HG02759 (cell line): ENCODE measurements at regions not wholly inside any gene's neighbourhood (a gene's known extent, or its start where the extent isn't known, plus 50 kb on each side); places are given as distances from the start of the nearest gene placed in this dataset.

Source experiments
- ATAC-seq: cut with Tn5 transposase; IDR thresholded peaks from one replicate; pipeline ENCODE4 v1.9.1; 2021; ENCODE audit warnings: mild to moderate bottlenecking, moderate library complexity; ENCODE audit not compliant: unreplicated experiment

- ATAC-seq = no peak
These were observed 387.9 kb upstream of the ANO3 start for GRCh38 chr11:25943777-25944661.

DNA sequence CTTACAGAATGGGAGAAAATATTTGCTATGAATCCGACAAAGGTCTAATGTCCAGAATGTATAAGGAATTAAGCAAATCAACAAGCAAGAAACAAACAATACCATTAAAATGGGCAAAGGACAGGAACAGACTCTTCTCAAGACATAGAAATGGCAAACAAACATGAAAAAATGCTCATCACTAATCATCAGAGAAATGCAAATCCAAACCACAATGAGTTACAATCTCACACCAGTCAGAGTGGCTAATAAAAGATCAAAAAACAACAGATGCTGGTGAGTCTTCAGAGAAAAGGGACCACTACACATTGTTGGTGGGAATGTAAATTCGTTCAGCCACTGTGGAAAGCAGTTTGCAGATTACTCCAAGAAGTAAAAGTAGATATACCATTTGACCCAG is 382.0 kb upstream of the ANO3 start:
- ATAC-seq = no peak

GRCh38 chr11:25953006-25953405 is 378.9 kb upstream of the ANO3 start:
- no peak for ATAC-seq

GRCh38 chr11:25958045-25958444 is 373.9 kb upstream of the ANO3 start:
- no peak for ATAC-seq

- no peak for ATAC-seq
These were observed 370.4 kb upstream of the ANO3 start for GRCh38 chr11:25961539-25961938.

GRCh38 chr11:25970726-25971508 is 361.0 kb upstream of the ANO3 start:
- ATAC-seq = no peak

GRCh38 chr11:25980091-25980490 is 351.8 kb upstream of the ANO3 start:
- ATAC-seq = no peak

DNA sequence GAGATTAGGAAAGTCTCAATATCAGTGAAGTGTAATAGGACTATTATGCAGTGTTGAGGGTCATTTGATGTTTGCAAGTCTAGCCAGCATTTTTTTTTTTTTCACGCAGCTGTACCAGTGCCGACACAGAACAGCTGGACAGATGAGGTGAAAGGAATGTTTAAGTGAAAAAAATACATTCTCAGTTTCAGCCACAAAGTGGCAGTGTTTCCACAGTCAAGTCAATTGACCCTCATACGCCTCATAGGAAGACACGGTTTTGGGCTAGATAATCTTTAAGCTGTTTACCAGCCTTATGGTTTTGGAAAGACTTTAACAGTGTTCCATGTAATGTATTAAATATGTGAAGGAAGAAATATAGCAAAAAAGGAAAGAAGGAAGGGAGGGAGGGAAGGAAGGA is 349.9 kb upstream of the ANO3 start:
- ATAC-seq = peak; percentile 95

DNA sequence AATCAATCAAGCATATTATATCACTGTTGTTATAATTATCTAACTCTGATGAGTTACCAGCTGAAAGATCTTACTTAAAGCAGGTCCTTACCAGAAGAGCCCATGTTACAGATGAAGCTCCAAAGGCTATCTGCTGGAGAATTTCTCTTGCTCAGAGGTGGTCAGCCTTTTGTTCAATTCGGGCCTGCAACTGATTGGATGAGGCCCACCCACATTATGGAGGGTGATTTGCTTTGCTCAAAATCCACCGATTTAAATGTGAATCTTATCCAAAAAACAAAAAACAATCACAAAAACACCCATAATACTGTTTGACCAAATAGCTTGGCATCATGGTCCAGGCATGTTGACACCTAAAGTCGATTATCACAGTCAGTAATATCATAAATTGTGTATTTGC is 348.6 kb upstream of the ANO3 start:
- no peak for ATAC-seq

DNA sequence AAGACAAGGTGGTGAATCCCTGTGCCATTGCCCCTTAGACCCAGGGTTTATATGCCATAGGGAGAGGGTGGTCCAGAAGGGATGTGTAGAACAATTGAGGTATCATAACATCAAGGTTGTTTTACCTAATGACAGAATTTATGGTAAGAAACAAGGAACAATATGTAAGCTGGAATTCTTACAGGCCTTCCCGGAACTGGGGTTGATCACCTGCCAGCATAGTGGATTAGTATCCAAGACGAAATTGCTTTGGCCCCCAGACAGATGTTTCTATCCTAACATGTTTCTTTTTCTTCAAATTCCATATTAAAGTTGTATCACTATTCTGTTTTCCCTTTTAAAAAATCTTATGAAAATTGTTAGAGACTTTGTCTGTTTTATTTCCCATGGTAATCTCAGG is 343.8 kb upstream of the ANO3 start:
- ATAC-seq = no peak

DNA sequence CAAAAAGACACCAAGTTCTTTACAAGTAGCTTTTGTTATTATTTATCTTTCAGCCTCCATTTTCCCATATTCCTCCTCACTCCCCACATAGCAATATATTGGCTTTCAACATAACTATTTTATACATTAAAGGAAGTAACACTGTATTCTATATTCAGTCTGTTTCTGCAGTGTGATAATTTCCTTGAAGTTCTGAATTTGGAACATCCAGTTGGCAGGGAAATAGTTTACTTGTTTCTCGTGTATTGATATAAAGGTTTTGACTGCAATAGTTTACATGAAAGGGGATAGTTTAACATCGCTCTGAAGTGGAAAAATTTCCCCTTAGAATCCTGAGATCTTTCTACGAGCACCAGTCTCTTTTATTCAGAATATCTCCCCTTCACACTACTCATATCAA is 341.5 kb upstream of the ANO3 start:
- ATAC-seq = no peak

DNA sequence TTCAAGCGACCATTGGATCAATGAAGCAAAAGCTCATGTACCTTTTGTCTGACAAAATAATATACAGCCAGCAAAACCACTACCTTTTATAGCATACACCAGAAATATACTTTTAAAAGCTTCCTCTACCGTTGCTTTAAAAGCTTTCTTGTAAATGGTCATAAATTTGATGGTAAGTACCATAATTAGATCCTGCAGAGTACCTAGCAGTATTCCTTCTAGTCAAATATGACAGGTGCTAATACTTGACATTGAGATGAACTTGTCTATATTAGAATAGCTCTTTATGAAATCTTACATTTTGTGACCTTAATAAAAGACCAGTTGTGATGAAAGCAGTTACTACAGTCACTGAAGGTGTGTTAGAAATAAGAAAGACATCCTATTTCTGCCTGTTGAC is 340.5 kb upstream of the ANO3 start:
- ATAC-seq = no peak

GRCh38 chr11:25992294-25992693 is 339.6 kb upstream of the ANO3 start:
- ATAC-seq = no peak

DNA sequence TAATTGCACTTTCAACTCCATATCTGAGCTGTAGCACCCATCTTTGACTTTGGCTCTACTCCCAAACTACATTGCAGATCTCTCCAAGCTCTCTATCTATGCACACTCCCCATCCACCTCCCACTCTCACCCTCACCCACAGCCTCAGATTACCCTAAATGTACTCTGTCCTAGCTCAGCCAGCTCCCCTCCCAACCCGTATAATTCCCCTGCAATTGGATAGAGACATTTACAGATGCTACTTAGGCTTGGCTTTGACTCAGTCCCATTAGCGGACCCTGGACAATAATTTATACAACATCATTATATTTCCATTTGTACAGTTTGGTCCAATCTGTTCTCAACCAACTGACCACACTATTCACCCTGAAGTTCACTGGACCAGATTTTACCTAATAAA is 338.9 kb upstream of the ANO3 start:
- ATAC-seq = no peak

- no peak for ATAC-seq
These were observed 320.5 kb upstream of the ANO3 start for GRCh38 chr11:26011474-26011873.

GRCh38 chr11:26014456-26015115 is 317.3 kb upstream of the ANO3 start:
- no peak for ATAC-seq

- no peak for ATAC-seq
These were observed 314.5 kb upstream of the ANO3 start for GRCh38 chr11:26017322-26017860.

DNA sequence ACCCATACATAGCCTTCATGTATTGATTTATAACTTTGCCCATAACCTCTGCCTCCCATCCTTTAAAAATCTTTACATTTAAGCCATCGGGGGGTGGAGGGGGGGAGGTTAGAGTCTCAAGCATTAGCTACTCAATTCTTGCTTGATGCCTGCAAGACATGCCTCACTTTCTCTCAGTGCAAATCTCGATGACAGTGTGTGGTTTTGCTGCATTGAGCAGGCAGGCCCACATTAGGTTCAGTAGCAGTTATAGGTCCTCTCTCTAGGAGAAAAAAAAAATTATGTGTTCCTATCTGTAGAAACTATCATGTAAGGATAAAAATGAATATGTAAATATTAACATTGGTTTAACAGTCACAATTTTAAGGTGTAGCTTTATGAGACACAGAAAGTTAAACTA is 314.0 kb upstream of the ANO3 start:
- no peak for ATAC-seq

- ATAC-seq = no peak
These were observed 313.6 kb upstream of the ANO3 start for GRCh38 chr11:26018336-26018735.

- no peak for ATAC-seq
These were observed 312.5 kb upstream of the ANO3 start for GRCh38 chr11:26019386-26019785.

DNA sequence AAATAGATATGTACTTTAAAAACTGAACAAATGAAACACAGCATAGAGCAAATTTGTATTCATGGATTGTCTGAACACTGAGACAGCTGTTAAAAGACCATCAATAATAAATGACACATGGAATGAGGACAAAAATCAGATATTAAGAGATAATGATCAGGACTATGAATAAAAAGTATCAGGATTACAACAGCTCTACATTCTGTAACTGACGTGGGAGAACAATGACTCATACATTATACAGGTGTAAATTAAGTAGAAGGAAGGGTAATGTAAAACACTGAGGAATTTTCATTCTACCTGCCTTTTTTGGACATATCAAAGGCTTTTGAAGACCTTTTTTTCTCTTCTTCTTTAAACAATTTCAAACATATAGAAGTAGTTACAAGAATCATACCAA is 310.9 kb upstream of the ANO3 start:
- no peak for ATAC-seq
